K562 (cell line): ENCODE measurements at regions not wholly inside any gene's neighbourhood (a gene's known extent, or its start where the extent isn't known, plus 50 kb on each side); places are given as distances from the start of the nearest gene placed in this dataset.

Experiments
- ATAC-seq: fragments of 200-7000 bp; cut with Tn5 transposase; 3 replicates; pipeline ENCODE4 v1.9.1; 2020; ENCODE audit warnings: moderate library complexity
- BruUV-seq: library from RNA; stranded (reverse); fragments of 400-500 nt; replicated peaks from 2 replicates; lab custom pipeline; 2021; lab: Mats Ljungman, UMichigan
- CTCF ChIA-PET: fragments of 300-600 bp; formaldehyde crosslinking; extraction: SDS; loops from one replicate; lab custom pipeline; 2021; ENCODE audit warnings: low intra/inter-chr PET ratio; lab: Yijun Ruan, JAX
- POLR2A ChIA-PET: fragments of 300-600, 350-650 bp; sonication (Branson Sonifier 250); formaldehyde crosslinking; extraction: SDS; loops from one replicate; lab custom pipeline; 2021; ENCODE audit warnings: antibody characterized with exemption, inconsistent platforms; lab: Yijun Ruan, JAX
- DNase-seq, 4 experiments: peaks; one replicate each; pipeline versions ENCODE4 v3.0.0 to v3.0.0-alpha.2; 2011 to 2018; ENCODE audit warnings: low spot score in 3 of 4, mixed read lengths in 3 of 4; ENCODE audit errors: extremely low read depth in 1 of 4
- FAIRE-seq: peaks from 2 replicates; lab custom pipeline; 2011; peaks lifted over from hg19 to GRCh38; lab: Jason Lieb, UNC
- H2AFZ ChIP-seq: 2 replicates; pipeline ENCODE4 v1.6.0; 2011; ENCODE audit warnings: low read depth, low read length, control low read depth, inconsistent platforms
- H3K27ac ChIP-seq: fragments of 200-600 bp; 3 replicates; pipeline ENCODE4 v1.8.0; 2011; ENCODE audit warnings: low read depth, mild to moderate bottlenecking, control low read depth, inconsistent platforms, low read length, moderate library complexity, mixed read lengths; ENCODE audit errors: extremely low read depth
- H3K27me3 ChIP-seq, 2 experiments: fragments of 300-600 bp in 1 of 2; 2 replicates in 1 of 2; 3 replicates in 1 of 2; pipeline versions ENCODE4 v1.6.0 to v1.8.0; 2011; ENCODE audit warnings: inconsistent platforms in 2 of 2, low read length in 2 of 2, mild to moderate bottlenecking in 1 of 2, mixed read lengths in 1 of 2, moderate library complexity in 1 of 2; ENCODE audit not compliant: control insufficient read depth in 2 of 2, insufficient read depth in 2 of 2
- H3K36me3 ChIP-seq: fragments of 300-600 bp; 3 replicates; pipeline ENCODE4 v1.8.0; 2011; ENCODE audit warnings: mild to moderate bottlenecking, low read length, inconsistent platforms; ENCODE audit not compliant: control insufficient read depth, insufficient read depth
- H3K4me1 ChIP-seq, 2 experiments: fragments of 200-600 bp in 1 of 2; replicated peaks in 1 of 2; 2 replicates in 1 of 2; 3 replicates in 1 of 2; pipeline versions ENCODE4 v1.5.1 to v1.8.0; 2011; ENCODE audit warnings: inconsistent platforms in 2 of 2, low read length in 2 of 2, mild to moderate bottlenecking in 1 of 2, mixed read lengths in 1 of 2, moderate library complexity in 1 of 2; ENCODE audit not compliant: control insufficient read depth in 2 of 2, insufficient read depth in 2 of 2
- H3K4me2 ChIP-seq: 2 replicates; pipeline ENCODE4 v1.6.1; 2011; ENCODE audit warnings: low read length, control low read depth, inconsistent platforms, mixed read lengths; ENCODE audit not compliant: insufficient read depth
- H3K4me3 ChIP-seq: fragments of 200-600 bp; sonication (generic), shearing (Covaris generic); 2 replicates; pipeline ENCODE4 v1.5.1; 2016; ENCODE audit warnings: control low read depth, inconsistent platforms
- H3K79me2 ChIP-seq: fragments of 200-600 bp; 3 replicates; pipeline ENCODE4 v1.8.0; 2011; ENCODE audit warnings: low read length, inconsistent platforms; ENCODE audit not compliant: control insufficient read depth, insufficient read depth
- H3K9ac ChIP-seq, 2 experiments: 2 replicates each; pipeline versions ENCODE4 v1.6.0 to v1.6.1; 2011; ENCODE audit warnings: low read depth in 2 of 2, low read length in 2 of 2, control low read depth in 1 of 2, inconsistent platforms in 1 of 2, mild to moderate bottlenecking in 1 of 2, mixed read lengths in 1 of 2; ENCODE audit not compliant: insufficient read depth in 1 of 2
- H3K9me1 ChIP-seq: one replicate; pipeline ENCODE4 v1.6.0; 2011; ENCODE audit warnings: inconsistent platforms, mild to moderate bottlenecking, low read length, moderate library complexity; ENCODE audit not compliant: control insufficient read depth, insufficient read depth
- H3K9me3 ChIP-seq: replicated peaks from 2 replicates; pipeline ENCODE4 v1.5.1; 2011; ENCODE audit warnings: low read depth, low read length, inconsistent platforms; ENCODE audit not compliant: control insufficient read depth, insufficient read depth
- H4K20me1 ChIP-seq: replicated peaks from 2 replicates; pipeline ENCODE4 v1.6.1; 2011; ENCODE audit warnings: low read length, inconsistent platforms, mixed read lengths; ENCODE audit not compliant: control insufficient read depth, insufficient read depth
- BRD4 ChIP-seq: fragments of 200-600 bp; sonication (generic); IDR thresholded peaks from 2 replicates; pipeline ENCODE4 v1.6.1; 2017; ENCODE audit warnings: inconsistent platforms
- DNMT1 ChIP-seq: fragments of 450-650 bp; IDR thresholded peaks from 2 replicates; pipeline ENCODE4 v1.6.1; 2016; ENCODE audit warnings: antibody characterized with exemption, mild to moderate bottlenecking
- HMGN3 ChIP-seq: IDR thresholded peaks from 2 replicates; pipeline ENCODE4 v1.6.1; 2011; ENCODE audit warnings: borderline replicate concordance, low read depth, mild to moderate bottlenecking, mixed read lengths, low read length; ENCODE audit not compliant: insufficient read length; ENCODE audit errors: extremely low read depth
- HNRNPUL1 ChIP-seq: fragments of 200-400 bp; formaldehyde crosslinking; IDR thresholded peaks from 2 replicates; pipeline ENCODE4 v1.6.1; 2017; ENCODE audit warnings: low read length
- KAT2B ChIP-seq: IDR thresholded peaks from one replicate; pipeline ENCODE4 v1.6.1; 2012; ENCODE audit warnings: low read depth, mild to moderate bottlenecking, control low read depth, inconsistent platforms, low read length, moderate library complexity
- PBX2 ChIP-seq, 2 experiments: IDR thresholded peaks in 1 of 2; conservative IDR thresholded peaks in 1 of 2; 2 replicates each; pipeline ENCODE4 v1.6.1; 2016; ENCODE audit warnings: low read depth in 2 of 2, mild to moderate bottlenecking in 1 of 2, missing compliant biosample characterization in 1 of 2, missing genetic modification characterization in 1 of 2, moderate library complexity in 1 of 2
- STAT5B ChIP-seq: fragments of 250-450 bp; sonication (Bioruptor Pico); IDR thresholded peaks from 2 replicates; pipeline ENCODE4 v1.8.0; 2021; ENCODE audit warnings: mild to moderate bottlenecking, inconsistent platforms
- TCFL5 ChIP-seq: fragments of 250-450 bp; sonication (Bioruptor Pico); conservative IDR thresholded peaks from 2 replicates; pipeline ENCODE4 v1.6.1; 2021; ENCODE audit warnings: mild to moderate bottlenecking, moderate library complexity, matching md5 sums
- WHSC1 ChIP-seq: IDR thresholded peaks from one replicate; pipeline ENCODE4 v1.6.1; 2012; ENCODE audit warnings: low read length, control low read depth, inconsistent platforms
- WGBS: fragments of 100-300 bp; shearing (Covaris generic); methylation state at CpG from one replicate; pipeline ENCODE4 v1.1.6; 2016; ENCODE audit warnings: low coverage, mixed read lengths; ENCODE audit not compliant: insufficient coverage; ENCODE audit errors: missing lambda C conversion rate; 5-methylcytosine and 5-hydroxymethylcytosine counted together
- in situ Hi-C: fragments of 300-500 bp; cut with MboI; formaldehyde crosslinking; loops from 4 replicates; pipeline ENCODE4 v1.15.0; 2018; ENCODE audit warnings: inconsistent platforms, mixed read lengths
- intact Hi-C: fragments of 100-400 bp; cut with micrococcal nuclease; formaldehyde crosslinking; loops from 2 replicates; pipeline ENCODE4 v1.14.2; 2022

GRCh38 chr18:41197967-41198366 lies 757.1 kb upstream of the PIK3C3 start (continued):
- TF ChIP-seq BRD4 = no peak
- no peak for TF ChIP-seq DNMT1
- TF ChIP-seq STAT5B = no peak
- TF ChIP-seq KAT2B = no peak
- TF ChIP-seq WHSC1 = no peak

GRCh38 chr18:41170346-41170745 lies 784.7 kb upstream of the PIK3C3 start:
- in situ Hi-C loops = no loop called here
- intact Hi-C loops = no loop called here
- Histone ChIP-seq H3K27me3 (no peaks in the 10 kb centered on the region), H3K79me2 (no peaks in the 10 kb centered on the region), H3K4me1 (no peaks in the 10 kb centered on the region), H3K4me2 (no peak overlapping the region), H4K20me1 (no peaks in the 10 kb centered on the region), H3K9me1 (no peaks in the 10 kb centered on the region), H3K9ac (no peak overlapping the region), H3K36me3 (no peaks in the 10 kb centered on the region), H2AFZ (no peak overlapping the region), H3K27ac (no peak overlapping the region), H3K9me3 (no peaks in the 10 kb centered on the region; the same call in 1 of the 2 replicates), H3K4me3 (no peak overlapping the region)
- ATAC-seq (no peak), DNase-seq (no peak), FAIRE-seq (no peak)
- POLR2A ChIA-PET = no interaction called here
- no TSS peak for BruUV-seq
- WGBS = 5% methylated on average over 5 of the region's 5 CpGs
- CTCF ChIA-PET = no interaction called here
- TF ChIP-seq HMGN3 (no peak), TCFL5 (no peak), HNRNPUL1 (no peak), PBX2 (CRISPR knock-in tag; IDR thresholded peaks at IDR 0.05; ENCODE audit: low read depth) (no peak), PBX2 (tag; conservative IDR thresholded peaks at IDR 0.05; ENCODE audit: low read depth) (no peak)
